RPMI7951 (cell line): ENCODE measurements at regions not wholly inside any gene's neighbourhood (a gene's known extent, or its start where the extent isn't known, plus 50 kb on each side); places are given as distances from the start of the nearest gene placed in this dataset.
A peak's percentile ranks its signal among the peaks of the same experiment; 100 is the strongest.
"Not testable (repeated sequence)": the region's sequence is repeated elsewhere in the genome, so short reads cannot be mapped to it uniquely, and the experiment has no call there.

ENCODE experiments used
- DNase-seq: peaks from one replicate; pipeline ENCODE4 v3.0.0-alpha.2; 2012; ENCODE audit warnings: low read depth

DNA sequence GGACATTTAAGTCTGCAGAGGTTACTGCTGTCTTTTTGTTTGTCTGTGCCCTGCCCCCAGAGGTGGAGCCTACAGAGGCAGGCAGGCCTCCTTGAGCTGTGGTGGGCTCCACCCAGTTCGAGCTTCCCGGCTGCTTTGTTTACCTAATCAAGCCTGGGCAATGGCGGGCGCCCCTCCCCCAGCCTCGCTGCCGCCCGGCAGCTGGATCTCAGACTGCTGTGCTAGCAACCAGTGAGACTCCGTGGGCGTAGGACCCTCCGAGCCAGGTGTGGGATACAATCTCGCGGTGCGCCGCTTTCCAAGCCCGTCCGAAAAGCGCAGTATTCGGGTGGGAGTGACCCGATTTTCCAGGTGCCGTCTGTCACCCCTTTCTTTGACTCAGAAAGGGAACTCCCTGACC, 198.4 kb upstream of the FERMT1 start:
- DNase-seq = not testable (repeated sequence)

DNA sequence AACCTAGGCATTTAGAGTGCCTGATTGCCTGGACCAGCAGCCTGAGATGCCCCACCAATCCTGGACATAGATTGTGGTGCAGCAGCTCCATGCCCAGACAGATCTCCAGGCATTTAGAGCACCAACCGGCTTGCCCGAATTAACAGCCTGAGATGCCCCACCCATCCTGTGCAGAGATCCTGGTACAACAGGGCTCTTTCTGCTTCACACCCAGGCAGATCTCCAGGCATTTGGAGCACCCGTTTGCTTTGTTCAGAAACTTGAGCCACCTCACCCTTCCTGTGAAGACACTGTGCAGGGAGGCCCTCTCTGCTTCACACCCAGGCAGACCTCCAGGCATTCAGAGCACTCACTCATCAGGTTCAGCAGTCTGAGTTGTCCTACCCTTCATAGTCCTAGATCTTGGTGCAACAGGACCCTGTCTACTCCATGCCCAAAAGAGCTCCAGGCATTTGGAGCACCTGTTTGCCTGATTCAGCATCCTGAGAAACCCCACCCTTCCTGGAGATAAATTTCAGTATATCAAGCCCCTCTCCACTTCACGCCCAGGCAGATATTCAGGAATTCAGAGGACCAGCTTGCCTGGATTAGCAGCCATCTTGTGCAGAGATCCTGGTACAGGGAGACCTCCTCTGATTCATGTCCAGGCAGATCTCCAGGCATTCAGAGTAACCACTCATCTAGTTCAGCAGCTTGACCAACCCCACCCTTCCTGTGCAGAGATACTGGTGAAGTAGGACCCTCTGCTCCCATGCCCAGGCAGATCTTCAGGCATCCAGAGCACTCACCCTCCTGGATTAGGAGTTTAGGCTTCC, 189.2 kb upstream of the FERMT1 start:
- no peak for DNase-seq

DNA sequence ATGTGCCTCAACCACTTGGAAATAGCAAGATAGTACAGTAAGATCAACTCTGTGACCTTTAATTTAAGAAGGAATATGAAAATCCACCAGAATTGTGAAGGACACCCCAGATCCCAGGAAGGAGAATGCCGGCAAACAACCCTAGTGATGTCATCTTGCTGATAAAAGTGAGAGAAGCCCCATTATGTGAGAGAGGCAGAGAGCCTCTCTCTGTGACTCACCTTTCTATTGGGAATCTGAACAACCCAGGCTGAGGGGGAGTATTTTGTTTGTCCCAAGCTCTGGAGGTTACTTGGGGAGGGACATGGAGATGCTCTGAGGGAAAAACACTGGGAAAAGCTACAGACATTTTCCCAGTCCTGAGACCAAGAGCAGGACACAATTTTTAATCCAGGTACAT, 188.3 kb upstream of the FERMT1 start:
- no peak for DNase-seq

DNA sequence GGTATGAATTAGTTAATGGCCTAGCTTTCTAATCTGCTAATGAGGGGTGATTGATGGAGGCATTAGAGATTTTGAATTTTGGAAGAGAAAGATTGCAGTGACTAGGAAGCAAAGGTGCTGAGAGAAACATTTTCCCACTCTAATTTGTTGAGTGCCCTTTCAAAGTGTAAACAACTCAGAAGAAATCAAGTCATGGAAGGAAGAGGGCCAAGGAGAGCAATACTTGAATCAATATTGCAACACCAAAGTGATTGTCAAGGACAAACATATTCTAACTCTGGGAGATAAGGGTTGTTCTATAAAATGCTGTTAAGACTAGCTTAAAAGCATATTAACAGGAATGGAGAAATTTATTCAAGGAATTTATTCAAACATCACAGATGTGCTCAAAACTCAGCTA, 182.7 kb upstream of the FERMT1 start:
- DNase-seq = no peak

DNA sequence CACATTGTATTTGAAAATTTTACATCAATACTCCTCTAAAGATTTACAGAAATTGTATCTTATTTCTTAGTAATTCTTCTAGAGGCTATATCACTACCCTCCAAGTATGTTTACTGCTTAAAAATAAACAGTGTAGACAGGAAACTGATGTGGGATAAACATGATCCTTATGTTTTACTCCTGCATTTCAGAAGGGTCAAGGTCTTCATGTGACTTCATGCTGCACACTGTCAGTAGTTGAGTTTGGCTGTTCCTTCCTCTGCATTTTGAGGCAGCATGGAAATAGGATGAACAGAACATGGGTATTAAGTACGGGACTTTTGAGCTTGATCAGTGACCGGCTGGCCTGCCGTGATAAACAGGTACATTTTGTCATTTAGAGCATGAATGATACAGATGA, 179.2 kb upstream of the FERMT1 start:
- DNase-seq = no peak

DNA sequence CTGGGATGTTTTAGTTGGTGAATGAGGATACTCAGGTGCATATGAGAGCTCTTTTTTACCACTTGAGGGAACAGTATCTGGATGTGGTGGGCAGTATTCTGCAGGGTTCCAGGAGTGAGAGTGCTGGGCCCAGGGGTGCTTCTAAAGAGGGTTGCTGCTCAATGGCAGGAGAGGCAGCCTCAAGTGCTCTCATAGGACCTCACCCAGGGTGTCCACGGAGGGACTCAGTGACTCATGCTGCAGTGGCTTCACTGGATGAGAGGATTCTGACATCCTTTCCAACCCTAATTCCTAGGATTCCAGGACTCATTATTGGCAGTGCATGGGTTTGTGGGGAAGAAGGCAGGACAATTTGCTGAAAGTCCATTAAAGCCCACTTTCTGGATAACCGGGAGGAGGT, 176.6 kb upstream of the FERMT1 start:
- no peak for DNase-seq

DNA sequence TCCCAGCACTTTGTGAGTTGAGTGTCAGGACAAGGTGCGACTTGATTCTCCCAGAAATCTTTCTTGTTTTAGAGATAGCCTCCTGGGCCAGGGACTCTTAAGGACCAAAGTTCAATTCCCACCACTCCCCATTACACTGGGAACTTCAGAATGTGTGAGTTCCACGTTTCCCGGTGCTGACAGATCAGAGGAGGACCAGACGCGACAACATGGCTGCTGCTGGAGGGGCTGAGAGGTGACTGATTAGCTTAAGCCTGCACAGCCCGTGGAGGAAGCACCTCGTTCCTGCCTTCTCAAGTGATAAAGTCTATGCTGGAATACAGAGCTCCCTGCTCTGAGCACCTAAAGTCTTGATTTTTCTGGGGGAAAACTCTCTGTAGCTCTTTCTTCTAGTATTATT, 175.2 kb upstream of the FERMT1 start:
- no peak for DNase-seq

DNA sequence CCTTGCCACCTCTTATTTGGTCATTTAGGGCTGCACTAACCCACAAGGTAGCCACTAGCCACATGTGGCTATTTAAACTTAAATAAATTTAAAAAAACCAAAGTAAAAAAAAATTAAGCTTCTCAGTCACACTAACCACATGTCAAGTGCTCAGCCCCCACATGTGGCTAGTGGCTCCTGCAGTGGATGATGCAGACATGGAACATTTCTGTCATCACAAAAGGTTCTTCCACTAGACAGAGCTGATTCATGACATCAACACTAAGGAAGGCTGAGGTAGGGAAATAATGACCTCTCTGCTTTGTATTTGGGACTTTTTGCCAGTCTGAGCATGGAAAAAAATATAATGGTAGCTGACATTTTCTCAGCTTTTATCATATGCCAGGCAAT, 173.0 kb upstream of the FERMT1 start:
- DNase-seq = no peak

DNA sequence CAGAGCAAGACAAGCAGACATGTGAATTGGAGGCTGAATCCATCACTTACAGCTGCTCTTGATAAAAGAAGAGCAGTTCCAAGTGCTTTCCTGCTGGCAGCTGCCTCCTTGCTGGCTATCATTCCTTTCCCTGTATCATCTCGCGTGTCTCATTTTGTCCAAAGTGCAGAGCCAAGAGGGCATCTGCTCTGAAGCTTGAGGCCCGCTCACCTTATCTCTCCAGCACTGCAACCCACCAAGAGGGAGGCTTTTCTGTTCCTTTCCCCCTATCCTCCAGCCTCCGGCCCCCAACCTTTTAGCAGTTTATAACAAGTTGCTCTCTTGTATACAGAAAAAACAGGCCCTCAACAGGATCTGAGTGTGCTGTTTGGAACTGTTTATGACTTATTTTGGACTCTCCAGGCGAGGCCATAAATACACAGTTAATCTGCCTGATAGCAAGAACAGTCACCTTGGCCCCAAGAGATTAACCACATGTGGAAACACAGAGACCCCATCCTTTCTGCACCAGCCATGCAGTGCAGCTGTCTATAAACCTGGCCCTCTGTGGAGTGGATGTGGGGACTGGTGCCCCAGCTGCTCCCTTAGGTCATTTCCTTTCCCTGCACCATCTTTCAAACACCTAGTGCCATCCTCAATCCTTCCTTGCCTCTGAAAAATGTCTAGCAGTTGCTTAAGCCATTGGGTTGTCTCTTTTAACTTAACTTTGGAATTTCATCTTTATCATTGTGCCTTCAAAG, 172.5 kb upstream of the FERMT1 start:
- no peak for DNase-seq

DNA sequence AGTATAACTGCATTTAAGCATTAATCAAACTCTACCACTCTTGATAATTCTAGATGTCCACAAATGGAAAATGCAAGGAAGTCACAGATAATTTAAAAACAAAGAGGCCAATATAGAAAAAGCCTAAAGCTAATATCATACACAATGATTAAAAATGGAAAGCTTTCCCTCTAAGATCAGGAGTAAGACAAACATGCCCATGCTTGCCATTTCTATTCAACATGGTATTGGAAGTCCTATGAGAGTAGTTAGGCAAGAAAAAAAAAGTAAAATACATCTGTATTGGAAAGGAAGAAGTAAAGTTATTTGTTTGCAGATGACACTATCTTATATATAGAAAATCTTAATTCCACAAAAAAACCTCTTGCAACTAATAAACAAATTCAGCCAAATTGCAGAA, 164.6 kb upstream of the FERMT1 start:
- no peak for DNase-seq

DNA sequence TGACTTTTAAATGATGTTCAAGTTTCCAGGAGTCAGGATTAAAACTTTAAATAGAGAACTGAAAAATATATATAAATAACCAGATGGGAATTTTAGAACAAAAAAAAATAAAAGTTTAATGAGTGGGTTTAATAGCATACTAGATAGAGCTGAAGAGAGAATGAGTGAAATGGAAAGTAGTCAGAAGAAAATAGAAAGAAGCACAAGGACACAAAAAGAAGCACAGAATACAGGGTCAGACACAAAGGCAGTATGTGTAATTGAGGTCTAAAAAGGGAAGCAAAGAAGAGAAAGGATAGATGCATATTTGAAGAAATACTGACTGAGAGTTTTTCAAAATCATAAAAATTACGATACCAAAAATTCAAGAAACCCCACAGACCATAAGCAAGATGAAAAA, 159.8 kb upstream of the FERMT1 start:
- no peak for DNase-seq

DNA sequence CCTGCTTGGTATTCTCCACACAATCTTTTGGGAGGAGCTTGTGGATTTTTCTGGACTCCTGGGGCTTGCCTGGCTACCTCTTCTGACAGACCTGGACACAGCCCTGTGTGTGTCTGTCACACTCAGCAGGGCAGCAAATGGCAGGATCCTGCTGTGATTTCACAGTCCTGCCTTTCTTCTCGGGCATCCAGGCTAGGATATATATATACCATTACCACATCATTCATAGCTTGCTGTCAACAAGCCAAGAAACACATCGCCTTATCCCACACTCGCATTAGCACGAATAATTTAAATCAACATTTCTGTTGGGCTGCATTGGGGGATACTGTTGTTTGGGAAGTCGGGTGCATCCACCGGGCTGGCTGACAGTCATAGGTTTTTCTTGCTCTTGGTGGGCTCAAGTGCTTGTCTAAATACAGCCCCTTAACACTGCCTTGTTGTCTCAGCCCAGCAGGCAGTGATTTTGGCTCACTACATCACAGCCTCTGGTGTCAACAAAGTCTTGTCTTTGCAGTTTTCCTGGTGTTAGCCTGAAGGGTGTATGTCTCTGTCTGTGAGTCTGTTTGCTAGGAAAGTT, 154.9 kb upstream of the FERMT1 start:
- DNase-seq = no peak

DNA sequence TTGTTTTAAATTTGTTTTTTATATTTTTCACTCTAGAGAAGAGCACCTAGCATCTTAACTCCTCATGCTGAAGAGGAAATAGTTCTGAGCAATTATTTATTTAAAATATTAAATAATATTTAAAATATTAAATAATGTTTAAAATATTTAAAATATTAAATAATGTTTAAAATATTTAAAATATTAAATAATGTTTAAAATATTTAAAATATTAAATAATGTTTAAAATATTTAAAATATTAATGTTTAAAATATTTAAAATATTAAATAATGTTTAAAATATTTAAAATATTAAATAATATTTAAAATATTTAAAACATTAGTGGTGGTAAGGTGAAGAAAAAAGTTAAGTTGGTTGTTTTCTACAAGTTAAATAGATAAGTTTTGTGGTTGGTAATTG, 147.6 kb upstream of the FERMT1 start:
- not testable (repeated sequence) for DNase-seq

DNA sequence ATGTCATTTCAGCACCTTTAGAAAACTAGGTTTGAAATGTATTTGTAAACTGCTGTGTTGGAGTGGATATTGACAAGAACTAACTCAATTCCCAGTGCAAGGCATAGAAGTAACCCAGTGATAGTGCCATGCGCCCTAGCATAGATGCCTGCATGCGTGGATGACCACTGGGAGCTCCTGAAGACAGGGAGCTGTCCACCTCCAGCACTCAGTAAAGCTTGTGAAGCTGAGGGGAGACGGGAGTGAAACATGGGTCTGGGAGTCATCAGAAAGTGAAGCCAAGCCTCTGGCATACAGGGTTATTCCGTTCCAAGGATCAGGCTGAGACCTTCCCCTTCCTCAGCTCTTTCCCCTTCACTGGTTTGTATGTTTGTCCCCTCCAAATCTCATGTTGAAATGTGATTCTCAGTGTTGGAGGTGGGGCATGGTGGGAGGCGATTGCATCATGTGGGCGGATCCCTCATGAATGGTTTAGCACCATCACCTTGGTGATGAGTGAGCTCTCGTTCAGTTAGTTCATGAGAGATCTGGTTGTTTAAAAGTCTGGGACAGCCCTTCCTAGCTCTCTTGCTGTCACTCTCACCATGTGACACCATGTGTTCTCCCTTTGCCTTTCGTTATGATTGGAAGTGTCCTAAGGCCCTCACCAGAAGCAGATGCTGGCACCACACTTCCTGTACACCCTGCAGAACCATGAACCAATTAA, 146.5 kb upstream of the FERMT1 start:
- DNase-seq = peak; percentile 20

DNA sequence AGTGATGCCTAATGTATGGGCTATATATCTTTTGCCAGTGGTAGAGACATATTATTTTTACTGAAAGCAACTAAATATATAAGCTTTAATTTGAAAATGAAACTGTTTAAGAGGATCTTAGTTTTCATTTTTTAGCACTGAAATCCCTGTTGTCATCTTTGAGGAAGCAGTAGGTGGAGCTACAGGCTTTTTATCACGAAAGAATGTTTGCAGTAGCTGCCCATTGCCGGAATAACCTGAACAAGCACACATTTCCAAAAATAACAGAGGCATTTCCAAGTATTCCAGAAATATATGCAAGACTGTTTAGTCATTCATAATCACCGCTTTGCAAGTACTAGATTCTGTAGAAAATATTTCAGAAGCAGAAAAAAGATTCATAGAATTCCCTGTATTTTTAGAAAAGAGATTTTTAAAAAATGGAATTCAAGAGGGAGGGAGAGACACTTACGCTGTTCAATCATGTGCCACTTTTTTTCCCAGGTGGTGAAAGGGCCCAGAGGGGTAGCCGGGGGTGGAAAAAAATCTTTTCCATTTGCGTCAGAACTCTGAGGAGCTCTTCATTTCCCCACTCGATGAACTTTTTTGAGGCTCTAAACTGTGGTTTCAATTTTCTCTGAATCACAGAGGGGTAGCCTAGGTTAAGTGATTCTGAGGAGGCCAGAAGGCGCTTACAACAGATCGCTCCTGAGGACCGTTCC, 142.5 kb upstream of the FERMT1 start:
- peak; percentile 56 for DNase-seq

DNA sequence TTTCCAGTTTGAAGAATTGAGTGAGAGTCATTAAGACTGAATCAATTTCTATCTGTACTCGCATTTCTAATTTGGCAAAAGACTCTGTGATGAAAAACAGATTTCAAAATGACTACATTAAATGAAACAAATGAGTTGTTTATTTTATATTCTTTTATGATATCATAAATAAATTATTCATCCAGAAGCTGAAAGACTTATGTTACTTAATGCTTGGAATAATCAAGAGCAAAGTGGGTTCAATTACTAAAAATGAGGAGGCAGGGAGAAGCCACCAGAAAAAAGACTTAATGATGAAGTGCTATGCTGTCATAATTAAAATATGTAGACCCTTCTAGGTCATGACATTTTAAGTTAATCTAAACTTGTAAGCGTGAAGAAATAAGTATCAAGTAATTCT, 130.6 kb upstream of the FERMT1 start:
- DNase-seq = no peak

DNA sequence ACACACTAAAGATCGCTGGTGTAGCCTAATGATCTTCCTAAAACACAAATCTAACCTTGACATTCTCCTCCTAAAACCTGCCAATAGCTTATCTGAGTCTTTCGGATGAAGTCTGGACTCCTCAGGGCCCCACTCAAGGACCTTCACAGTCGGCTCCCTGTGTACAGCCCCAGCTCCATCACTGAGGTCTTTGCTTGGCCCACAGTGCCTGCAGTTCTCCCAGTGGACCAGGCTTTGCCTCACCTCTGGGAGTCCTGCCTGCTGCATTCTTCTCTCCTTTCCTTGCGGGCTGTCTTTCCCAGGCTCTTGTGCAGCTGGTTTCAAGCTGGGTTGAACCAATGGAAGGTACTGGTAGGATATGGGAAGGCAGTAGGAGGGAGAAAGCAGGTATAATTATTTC, 122.6 kb upstream of the FERMT1 start:
- DNase-seq = no peak

DNA sequence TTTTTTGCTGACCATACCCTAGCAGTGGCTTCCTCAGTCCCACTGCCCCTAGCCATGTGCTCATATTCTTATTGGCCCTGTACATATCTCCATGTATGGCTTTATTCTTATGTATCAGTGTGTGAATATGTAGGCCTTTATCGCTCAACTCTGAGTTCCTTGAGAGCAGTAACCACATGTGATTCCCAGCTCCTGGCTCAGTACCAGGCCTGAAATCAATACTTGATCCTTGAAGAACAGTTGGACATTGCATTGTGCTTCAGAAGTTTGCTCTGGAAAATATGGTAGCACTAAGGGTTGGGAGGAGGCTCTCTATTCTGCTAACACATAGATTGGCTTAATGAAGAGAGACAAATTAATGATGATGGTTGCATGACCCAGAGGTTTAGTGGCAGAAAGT, 118.8 kb upstream of the FERMT1 start:
- no peak for DNase-seq

DNA sequence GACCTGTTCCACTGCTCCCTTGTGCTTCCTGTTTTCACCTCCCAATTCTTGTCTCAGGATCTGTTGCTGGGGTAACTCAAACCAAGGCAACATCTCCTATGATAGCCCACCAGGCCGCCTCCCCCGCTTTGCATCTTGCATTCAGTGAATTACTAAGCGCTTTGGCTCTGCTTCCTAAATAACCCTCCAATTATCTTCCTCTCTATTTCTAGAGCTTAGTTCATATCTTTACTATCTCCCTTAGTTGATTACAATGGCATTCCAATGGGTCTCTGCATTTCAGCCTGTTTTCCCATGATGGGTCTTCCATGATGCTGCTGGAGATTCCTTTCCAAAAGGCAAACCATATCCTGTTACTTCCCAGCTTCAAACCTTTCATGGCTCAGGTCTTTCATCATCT, 117.2 kb upstream of the FERMT1 start:
- DNase-seq = no peak

DNA sequence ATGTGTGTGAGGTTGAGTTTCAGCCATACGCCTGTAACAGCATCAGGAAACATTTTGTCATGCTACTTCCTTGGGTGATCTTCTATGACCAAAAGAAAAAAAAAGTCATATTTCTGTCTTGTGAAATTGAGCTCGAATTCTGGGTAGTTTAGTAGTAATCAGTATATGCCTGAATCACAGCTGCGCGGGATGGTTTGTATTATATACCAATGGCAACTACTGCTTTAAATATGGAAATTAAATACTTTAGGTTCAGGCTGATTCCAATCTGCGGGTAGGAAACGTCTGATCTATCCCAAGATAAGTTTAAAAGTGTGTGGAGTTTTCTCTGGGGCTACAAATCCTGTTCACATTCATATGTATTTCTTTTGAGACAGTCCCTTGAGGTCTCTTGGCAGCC, 115.6 kb upstream of the FERMT1 start:
- DNase-seq = no peak

DNA sequence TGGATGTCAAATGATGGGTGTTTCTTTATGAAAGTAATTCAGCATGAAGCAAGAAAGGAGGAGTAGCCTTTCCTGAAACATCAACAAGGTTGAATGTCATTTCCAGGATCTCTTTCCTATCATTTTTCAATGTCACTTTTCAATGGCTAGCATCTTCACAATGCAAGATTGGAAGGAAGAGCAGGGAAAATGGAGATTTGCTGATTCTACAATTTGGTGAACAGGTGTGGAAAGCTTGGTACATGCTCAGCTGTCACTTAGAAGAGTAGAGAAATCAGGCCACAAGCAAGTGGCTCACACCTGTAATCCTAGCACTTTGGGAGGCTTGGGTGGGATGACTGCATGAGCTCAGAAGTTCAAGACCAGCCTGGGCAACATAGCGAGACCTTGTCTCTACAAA, 112.7 kb upstream of the FERMT1 start:
- DNase-seq = no peak

DNA sequence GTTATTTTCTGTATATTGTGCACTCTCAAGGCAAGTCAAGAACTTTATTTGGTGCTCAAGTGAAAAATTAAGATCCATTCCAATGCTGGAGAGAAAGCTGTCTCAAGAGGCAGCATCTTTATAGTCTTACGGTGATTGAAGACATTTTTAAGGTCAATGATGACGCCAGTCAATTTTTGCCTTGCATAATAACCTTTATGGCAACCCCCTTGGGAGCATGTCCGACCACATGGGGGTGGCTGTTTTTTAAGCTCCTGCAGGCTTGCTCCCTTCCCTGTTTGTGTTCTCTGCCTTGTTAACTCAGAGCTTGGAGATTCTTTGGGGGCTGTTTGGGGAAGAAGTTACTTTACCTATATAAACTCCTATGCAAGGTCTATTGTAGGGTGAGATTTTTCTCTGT, 109.6 kb upstream of the FERMT1 start:
- no peak for DNase-seq
